Loucy (cell line): ENCODE measurements at regions not wholly inside any gene's neighbourhood (a gene's known extent, or its start where the extent isn't known, plus 50 kb on each side); places are given as distances from the start of the nearest gene placed in this dataset.

ENCODE experiments used
- H2AFZ ChIP-seq: fragments of 200-600 bp; sonication (generic); 2 replicates; pipeline ENCODE4 v1.6.0; 2016; ENCODE audit warnings: antibody characterized with exemption, mild to moderate bottlenecking, low read length, moderate library complexity
- H3F3A ChIP-seq: fragments of 200-600 bp; 2 replicates; pipeline ENCODE4 v1.6.0; 2016; ENCODE audit warnings: antibody characterized with exemption, low read depth, mild to moderate bottlenecking
- H3K27me3 ChIP-seq: fragments of 200-600 bp; sonication (generic); 2 replicates; pipeline ENCODE4 v1.6.1; 2014; ENCODE audit warnings: low read length, mild to moderate bottlenecking; ENCODE audit not compliant: insufficient read depth, poor library complexity, severe bottlenecking
- H3K36me3 ChIP-seq: fragments of 200-600 bp; sonication (generic); 2 replicates; pipeline ENCODE4 v1.6.1; 2016; ENCODE audit warnings: low read length; ENCODE audit not compliant: insufficient read depth
- H3K4me1 ChIP-seq: fragments of 200-600 bp; sonication (generic); 2 replicates; pipeline ENCODE4 v1.5.1; 2014; ENCODE audit warnings: low read length, mild to moderate bottlenecking; ENCODE audit not compliant: insufficient read depth, poor library complexity, severe bottlenecking
- H3K4me2 ChIP-seq: fragments of 200-600 bp; sonication (generic); 2 replicates; pipeline ENCODE4 v1.6.0; 2014; ENCODE audit warnings: antibody characterized with exemption, low read length, low read depth, mild to moderate bottlenecking; ENCODE audit not compliant: poor library complexity, severe bottlenecking
- H3K4me3 ChIP-seq: fragments of 200-600 bp; sonication (generic); 2 replicates; pipeline ENCODE4 v1.5.1; 2014; ENCODE audit warnings: low read length, mild to moderate bottlenecking, mixed read lengths; ENCODE audit not compliant: poor library complexity, severe bottlenecking
- H3K79me2 ChIP-seq: fragments of 200-600 bp; sonication (generic); 2 replicates; pipeline ENCODE4 v1.6.1; 2014; ENCODE audit warnings: low read length; ENCODE audit not compliant: insufficient read depth
- H3K9ac ChIP-seq: fragments of 200-600 bp; sonication (generic); 2 replicates; pipeline ENCODE4 v1.6.0; 2014; ENCODE audit warnings: mild to moderate bottlenecking, low read depth, low read length, moderate library complexity; ENCODE audit not compliant: poor library complexity, severe bottlenecking
- H3K9me2 ChIP-seq: fragments of 200-600 bp; sonication (generic); replicated peaks from 2 replicates; pipeline ENCODE4 v1.6.1; 2016; ENCODE audit warnings: low read depth, low read length, mixed read lengths
- H3K9me3 ChIP-seq: fragments of 200-600 bp; sonication (generic); 2 replicates; pipeline ENCODE4 v1.6.1; 2014; ENCODE audit warnings: mild to moderate bottlenecking, antibody characterized with exemption, low read length, low read depth; ENCODE audit not compliant: insufficient read depth
- H4K20me1 ChIP-seq: fragments of 200-600 bp; sonication (generic); 2 replicates; pipeline ENCODE4 v1.6.0; 2014; ENCODE audit warnings: antibody characterized with exemption, low read length, mild to moderate bottlenecking; ENCODE audit not compliant: insufficient read depth, poor library complexity, severe bottlenecking
- EZH2phosphoT487 ChIP-seq: fragments of 200-600 bp; IDR thresholded peaks from 2 replicates; pipeline ENCODE4 v1.6.1; 2018; ENCODE audit warnings: antibody characterized with exemption, mild to moderate bottlenecking, moderate library complexity, borderline replicate concordance
- TF ChIP-seq, protein P1 (sequence below): fragments of 200-600 bp; sonication (generic); conservative IDR thresholded peaks from 2 replicates; pipeline ENCODE4 v1.5.1; 2014; ENCODE audit warnings: mild to moderate bottlenecking, antibody characterized with exemption, low read length

DNA sequence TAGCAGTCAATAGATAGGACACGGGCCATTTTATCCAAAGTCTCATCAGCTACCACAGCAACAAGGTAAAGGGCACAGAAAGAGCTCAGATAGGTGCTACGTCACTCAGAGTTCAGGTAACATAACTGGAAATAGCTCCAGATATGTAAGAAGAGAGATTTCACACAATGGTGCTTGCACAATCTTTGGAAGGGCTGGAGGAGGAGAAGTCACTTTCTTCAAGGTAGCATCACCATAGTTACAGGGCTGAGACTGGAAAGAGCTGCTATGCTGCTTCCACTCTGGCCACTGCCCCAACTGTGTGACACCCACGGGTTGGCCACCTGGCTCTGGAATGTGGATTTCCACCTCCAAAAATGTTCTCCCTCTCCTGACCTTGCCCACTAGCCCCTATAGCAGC is 448.8 kb upstream of the THBS1 start:
- Histone ChIP-seq H3K9me2 (no peaks in the 10 kb centered on the region), H3K4me3 (no peak overlapping the region), H3F3A (no peaks in the 10 kb centered on the region), H3K27me3 (no peaks in the 10 kb centered on the region), H4K20me1 (no peaks in the 10 kb centered on the region), H3K9ac (no peak overlapping the region), H3K4me1 (peaks cover 6% of the 10 kb centered on the region), H3K79me2 (no peaks in the 10 kb centered on the region), H3K9me3 (no peaks in the 10 kb centered on the region), H3K36me3 (no peaks in the 10 kb centered on the region), H3K4me2 (no peak overlapping the region), H2AFZ (no peak overlapping the region)
- TF ChIP-seq, protein P1, sequence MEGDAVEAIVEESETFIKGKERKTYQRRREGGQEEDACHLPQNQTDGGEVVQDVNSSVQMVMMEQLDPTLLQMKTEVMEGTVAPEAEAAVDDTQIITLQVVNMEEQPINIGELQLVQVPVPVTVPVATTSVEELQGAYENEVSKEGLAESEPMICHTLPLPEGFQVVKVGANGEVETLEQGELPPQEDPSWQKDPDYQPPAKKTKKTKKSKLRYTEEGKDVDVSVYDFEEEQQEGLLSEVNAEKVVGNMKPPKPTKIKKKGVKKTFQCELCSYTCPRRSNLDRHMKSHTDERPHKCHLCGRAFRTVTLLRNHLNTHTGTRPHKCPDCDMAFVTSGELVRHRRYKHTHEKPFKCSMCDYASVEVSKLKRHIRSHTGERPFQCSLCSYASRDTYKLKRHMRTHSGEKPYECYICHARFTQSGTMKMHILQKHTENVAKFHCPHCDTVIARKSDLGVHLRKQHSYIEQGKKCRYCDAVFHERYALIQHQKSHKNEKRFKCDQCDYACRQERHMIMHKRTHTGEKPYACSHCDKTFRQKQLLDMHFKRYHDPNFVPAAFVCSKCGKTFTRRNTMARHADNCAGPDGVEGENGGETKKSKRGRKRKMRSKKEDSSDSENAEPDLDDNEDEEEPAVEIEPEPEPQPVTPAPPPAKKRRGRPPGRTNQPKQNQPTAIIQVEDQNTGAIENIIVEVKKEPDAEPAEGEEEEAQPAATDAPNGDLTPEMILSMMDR: no peak
- no peak for TF ChIP-seq EZH2phosphoT487

DNA sequence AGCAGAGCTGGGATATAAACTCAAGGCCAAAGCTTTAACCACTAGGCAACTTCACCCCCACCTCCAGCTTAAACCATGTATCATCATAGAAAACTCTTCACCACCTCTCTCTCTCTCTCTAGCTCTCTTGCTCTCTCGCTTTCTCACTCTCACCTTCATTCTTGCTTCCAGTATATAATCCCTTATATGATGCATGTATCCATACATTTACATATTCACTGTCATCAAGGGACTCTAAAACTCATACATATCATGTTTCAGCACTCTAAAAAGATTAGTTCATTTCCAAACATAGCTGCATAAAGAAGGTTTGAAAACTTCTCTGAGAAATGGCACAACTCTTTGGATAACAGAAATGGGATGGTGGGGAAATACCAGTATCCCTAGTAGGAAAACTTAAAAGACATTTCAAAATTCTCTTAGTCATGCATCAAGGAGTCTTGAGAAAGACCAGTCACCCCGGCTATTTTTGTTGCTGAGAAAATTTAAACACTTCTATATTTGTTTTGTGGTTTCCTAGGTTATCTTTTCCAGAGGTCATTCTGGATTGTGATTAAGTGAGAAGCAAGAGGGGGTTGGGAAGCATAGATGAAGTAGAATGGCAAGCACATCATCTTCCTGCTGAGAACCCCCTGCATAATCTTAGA is 447.8 kb upstream of the THBS1 start:
- Histone ChIP-seq H3K9me3 (no peaks in the 10 kb centered on the region), H3K4me1 (peaks cover 3% of the 10 kb centered on the region), H3K9ac (no peak overlapping the region), H2AFZ (no peak overlapping the region), H4K20me1 (no peaks in the 10 kb centered on the region), H3K9me2 (no peaks in the 10 kb centered on the region), H3K36me3 (no peaks in the 10 kb centered on the region), H3F3A (no peaks in the 10 kb centered on the region), H3K4me2 (no peak overlapping the region), H3K4me3 (no peak overlapping the region), H3K27me3 (no peaks in the 10 kb centered on the region), H3K79me2 (no peaks in the 10 kb centered on the region)
- TF ChIP-seq, protein P1: no peak
- TF ChIP-seq EZH2phosphoT487: no peak

DNA sequence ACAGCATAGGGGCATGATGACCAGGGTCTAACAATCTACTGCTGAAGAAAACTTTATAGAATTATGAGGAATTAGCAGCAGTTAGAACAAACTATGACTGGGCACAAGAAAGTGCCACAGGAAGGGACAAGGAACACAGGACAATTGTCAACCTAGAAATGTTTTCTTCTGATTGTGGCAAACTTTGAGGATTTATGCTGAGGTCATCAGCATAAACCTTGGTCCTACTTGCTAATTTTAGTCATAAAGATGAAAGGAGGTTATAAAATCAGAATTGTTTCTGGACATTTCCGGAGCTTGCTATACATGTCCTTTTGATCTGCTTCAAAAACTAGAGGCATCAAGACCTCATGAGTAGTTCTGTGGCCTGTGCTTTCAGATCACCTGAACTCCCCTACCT is 446.6 kb upstream of the THBS1 start:
- no peaks in the 10 kb centered on the region for H3K27me3 ChIP-seq
- H3K36me3 ChIP-seq: no peaks in the 10 kb centered on the region
- no peak overlapping the region for H2AFZ ChIP-seq
- no peak overlapping the region for H3K9ac ChIP-seq
- no peaks in the 10 kb centered on the region for H3K9me2 ChIP-seq
- no peak overlapping the region for H3K4me2 ChIP-seq
- H3K9me3 ChIP-seq: no peaks in the 10 kb centered on the region
- no peak overlapping the region for H3K4me3 ChIP-seq
- no peaks in the 10 kb centered on the region for H3K4me1 ChIP-seq
- no peaks in the 10 kb centered on the region for H3F3A ChIP-seq
- H3K79me2 ChIP-seq: no peaks in the 10 kb centered on the region
- TF ChIP-seq, protein P1: no peak
- no peak for TF ChIP-seq EZH2phosphoT487
- no peaks in the 10 kb centered on the region for H4K20me1 ChIP-seq
